Mesothelial cell of epicardium (in vitro differentiated cells): ENCODE measurements at regions not wholly inside any gene's neighbourhood (a gene's known extent, or its start where the extent isn't known, plus 50 kb on each side); places are given as distances from the start of the nearest gene placed in this dataset.

ENCODE experiments used
- DNase-seq, 2 experiments: peaks; one replicate each; pipeline ENCODE4 v3.0.0; 2021; ENCODE audit warnings: low spot score in 2 of 2; ENCODE audit not compliant: unreplicated experiment in 2 of 2
- H3K27ac Mint-ChIP-seq: 2 replicates; pipeline ENCODE4 v1.8.0; 2021; ENCODE audit warnings: mixed read lengths
- H3K27me3 Mint-ChIP-seq: 2 replicates; pipeline ENCODE4 v1.8.0; 2021; ENCODE audit warnings: low read depth, mixed read lengths
- H3K36me3 Mint-ChIP-seq: 2 replicates; pipeline ENCODE4 v1.8.0; 2021; ENCODE audit warnings: mixed read lengths
- H3K4me1 Mint-ChIP-seq: 2 replicates; pipeline ENCODE4 v1.8.0; 2021; ENCODE audit warnings: mixed read lengths
- H3K4me3 Mint-ChIP-seq: 2 replicates; pipeline ENCODE4 v1.8.0; 2021; ENCODE audit warnings: mild to moderate bottlenecking, moderate library complexity, mixed read lengths
- H3K9me3 Mint-ChIP-seq: 2 replicates; pipeline ENCODE4 v1.8.0; 2021; ENCODE audit warnings: mixed read lengths
- TF ChIP-seq, protein P1 (sequence below): fragments of 200-600 bp; sonication (generic); IDR thresholded peaks from one replicate; pipeline ENCODE4 v1.5.0; 2021; ENCODE audit warnings: antibody characterized with exemption; ENCODE audit not compliant: unreplicated experiment

GRCh38 chr6:113338644-113339043 lies 518.5 kb upstream of the MARCKS start:
- Mint-ChIP-seq H3K27ac (no peak overlapping the region), H3K4me3 (no peak overlapping the region), H3K36me3 (no peaks in the 10 kb centered on the region), H3K4me1 (peaks cover 5% of the 10 kb centered on the region), H3K9me3 (no peaks in the 10 kb centered on the region), H3K27me3 (no peaks in the 10 kb centered on the region)
- DNase-seq = no peak
- TF ChIP-seq, protein P1, sequence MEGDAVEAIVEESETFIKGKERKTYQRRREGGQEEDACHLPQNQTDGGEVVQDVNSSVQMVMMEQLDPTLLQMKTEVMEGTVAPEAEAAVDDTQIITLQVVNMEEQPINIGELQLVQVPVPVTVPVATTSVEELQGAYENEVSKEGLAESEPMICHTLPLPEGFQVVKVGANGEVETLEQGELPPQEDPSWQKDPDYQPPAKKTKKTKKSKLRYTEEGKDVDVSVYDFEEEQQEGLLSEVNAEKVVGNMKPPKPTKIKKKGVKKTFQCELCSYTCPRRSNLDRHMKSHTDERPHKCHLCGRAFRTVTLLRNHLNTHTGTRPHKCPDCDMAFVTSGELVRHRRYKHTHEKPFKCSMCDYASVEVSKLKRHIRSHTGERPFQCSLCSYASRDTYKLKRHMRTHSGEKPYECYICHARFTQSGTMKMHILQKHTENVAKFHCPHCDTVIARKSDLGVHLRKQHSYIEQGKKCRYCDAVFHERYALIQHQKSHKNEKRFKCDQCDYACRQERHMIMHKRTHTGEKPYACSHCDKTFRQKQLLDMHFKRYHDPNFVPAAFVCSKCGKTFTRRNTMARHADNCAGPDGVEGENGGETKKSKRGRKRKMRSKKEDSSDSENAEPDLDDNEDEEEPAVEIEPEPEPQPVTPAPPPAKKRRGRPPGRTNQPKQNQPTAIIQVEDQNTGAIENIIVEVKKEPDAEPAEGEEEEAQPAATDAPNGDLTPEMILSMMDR = no peak

DNA sequence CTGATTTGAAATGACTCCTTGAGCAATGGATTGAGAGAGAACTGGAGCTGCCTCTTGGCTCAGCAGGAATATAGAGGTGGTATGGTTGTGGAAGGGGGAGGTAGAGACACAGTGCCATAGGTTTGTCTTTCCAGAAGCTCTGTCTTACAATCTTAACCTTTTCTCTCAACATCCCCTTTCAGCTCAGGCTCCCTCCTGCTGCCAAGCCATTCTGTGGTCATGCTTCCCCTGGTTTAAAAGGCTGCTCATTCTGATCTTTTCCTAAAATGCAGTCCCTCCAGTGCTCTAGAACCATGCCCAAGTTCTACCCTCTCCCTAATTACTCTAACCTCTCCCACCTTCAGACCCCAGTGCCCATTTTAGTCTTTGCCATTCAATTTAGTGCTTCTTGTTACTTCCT lies 517.9 kb upstream of the MARCKS start:
- H3K4me3 Mint-ChIP-seq = no peak overlapping the region
- TF ChIP-seq, protein P1 = no peak
- H3K27ac Mint-ChIP-seq = no peak overlapping the region
- H3K9me3 Mint-ChIP-seq = no peaks in the 10 kb centered on the region
- H3K4me1 Mint-ChIP-seq = peaks cover 7% of the 10 kb centered on the region
- H3K36me3 Mint-ChIP-seq = no peaks in the 10 kb centered on the region
- no peak for DNase-seq
- no peaks in the 10 kb centered on the region for H3K27me3 Mint-ChIP-seq

DNA sequence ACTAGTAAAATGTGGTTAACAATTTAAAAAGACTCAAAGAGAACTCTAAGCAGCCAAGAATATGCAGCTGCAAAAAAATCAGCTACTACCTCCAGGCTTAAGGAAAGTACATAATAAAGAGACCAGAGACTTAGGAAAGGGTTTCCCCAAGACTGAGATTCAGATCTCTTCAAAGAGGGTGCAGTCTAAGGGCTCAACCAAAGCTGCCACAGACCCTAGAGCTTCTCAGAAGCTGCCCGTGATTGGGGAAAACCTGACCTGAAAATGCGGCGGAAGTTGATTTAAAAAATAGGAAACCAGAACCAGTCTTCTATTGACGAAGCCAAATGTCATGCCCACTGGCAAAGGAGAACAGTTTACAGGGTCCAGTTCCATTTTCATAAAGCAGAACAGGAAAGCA lies 516.8 kb upstream of the MARCKS start:
- Mint-ChIP-seq H3K4me1 (peaks cover 9% of the 10 kb centered on the region), H3K9me3 (no peaks in the 10 kb centered on the region), H3K27ac (no peak overlapping the region), H3K36me3 (no peaks in the 10 kb centered on the region), H3K27me3 (no peaks in the 10 kb centered on the region), H3K4me3 (no peak overlapping the region)
- TF ChIP-seq, protein P1 = no peak
- DNase-seq = no peak

DNA sequence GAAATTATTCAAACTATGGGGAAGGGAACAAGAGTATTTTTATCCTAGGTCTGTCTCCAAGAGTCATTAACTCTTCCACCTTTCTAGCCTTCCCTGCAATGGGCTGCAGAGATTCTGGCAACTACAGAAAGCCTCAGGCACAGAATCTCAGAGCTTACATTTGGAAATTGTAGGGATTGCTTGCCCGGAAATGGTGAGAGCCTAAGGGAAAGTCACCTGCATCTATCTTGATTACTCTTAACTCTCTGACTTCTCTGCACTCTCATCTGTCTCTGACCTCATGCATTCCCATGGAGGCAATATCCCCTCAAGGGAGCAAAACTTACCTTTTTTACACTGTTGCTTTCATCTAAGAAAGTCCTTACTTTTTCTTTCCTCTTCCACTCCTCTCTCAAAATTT lies 513.2 kb upstream of the MARCKS start:
- H3K4me1 Mint-ChIP-seq = peaks cover 14% of the 10 kb centered on the region
- TF ChIP-seq, protein P1 = no peak
- no peak for DNase-seq
- H3K27ac Mint-ChIP-seq = no peak overlapping the region
- no peaks in the 10 kb centered on the region for H3K9me3 Mint-ChIP-seq
- no peaks in the 10 kb centered on the region for H3K27me3 Mint-ChIP-seq
- no peak overlapping the region for H3K4me3 Mint-ChIP-seq
- no peaks in the 10 kb centered on the region for H3K36me3 Mint-ChIP-seq

- Mint-ChIP-seq H3K4me3 (no peak overlapping the region), H3K4me1 (peaks cover 14% of the 10 kb centered on the region), H3K36me3 (no peaks in the 10 kb centered on the region), H3K27ac (no peak overlapping the region), H3K9me3 (no peaks in the 10 kb centered on the region), H3K27me3 (no peaks in the 10 kb centered on the region)
- DNase-seq = no peak
- TF ChIP-seq, protein P1 = no peak
Measured at GRCh38 chr6:113344969-113345368, 512.2 kb upstream of the MARCKS start.

DNA sequence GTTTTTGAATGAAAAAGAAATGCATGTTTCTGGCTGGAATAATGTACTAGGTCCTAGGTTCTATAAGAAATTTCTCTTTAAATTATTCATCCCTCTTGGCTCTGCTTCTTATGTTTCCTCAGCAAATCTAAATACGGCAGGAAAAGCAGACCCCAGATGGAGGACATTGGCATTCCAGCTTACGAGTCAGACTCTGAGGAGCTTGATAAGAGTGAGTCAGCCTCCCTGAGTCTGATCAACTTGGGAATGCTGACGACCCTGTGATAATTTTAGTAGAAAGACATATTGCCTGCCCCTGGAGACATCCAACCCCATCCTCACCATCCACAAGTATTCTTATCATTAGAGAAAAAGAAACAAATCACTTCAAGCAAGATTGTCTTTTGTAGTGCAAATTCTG lies 509.7 kb upstream of the MARCKS start:
- TF ChIP-seq, protein P1 = no peak
- Mint-ChIP-seq H3K27ac (no peak overlapping the region), H3K4me3 (no peak overlapping the region), H3K4me1 (peaks cover 38% of the 10 kb centered on the region), H3K9me3 (no peaks in the 10 kb centered on the region), H3K36me3 (no peaks in the 10 kb centered on the region), H3K27me3 (no peaks in the 10 kb centered on the region)
- DNase-seq = no peak
